HTR-8/SVneo (cell line): ENCODE measurements at regions not wholly inside any gene's neighbourhood (a gene's known extent, or its start where the extent isn't known, plus 50 kb on each side); places are given as distances from the start of the nearest gene placed in this dataset.
"Not testable (repeated sequence)": the region's sequence is repeated elsewhere in the genome, so short reads cannot be mapped to it uniquely, and the experiment has no call there.

Source experiments
- DNase-seq: peaks from one replicate; pipeline ENCODE4 v3.0.0; 2011; ENCODE audit warnings: low spot score, mixed read lengths; ENCODE audit not compliant: insufficient read length
- FAIRE-seq: peaks from 2 replicates; lab custom pipeline; 2011; peaks lifted over from hg19 to GRCh38; lab: Jason Lieb, UNC

DNA sequence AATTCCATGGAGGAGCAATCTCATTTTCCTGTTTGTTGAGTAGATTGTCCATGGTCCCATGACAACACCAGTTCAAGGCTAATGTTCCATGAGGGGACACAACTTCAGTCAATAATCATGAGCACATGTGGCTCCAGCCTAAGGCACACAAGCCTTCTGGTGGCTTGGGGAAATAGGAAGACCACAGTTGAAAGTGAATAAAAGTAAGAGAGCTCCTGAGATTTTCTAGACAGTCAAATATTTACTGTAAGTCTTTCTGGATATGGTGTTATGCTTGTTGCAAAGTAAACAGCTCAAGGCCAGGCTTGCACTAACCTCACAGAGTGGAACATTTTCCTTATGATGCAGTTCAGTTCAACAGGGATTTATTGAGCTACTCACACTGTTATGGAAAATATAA lies 206.9 kb upstream of the SLC38A2 start:
- FAIRE-seq (no peak), DNase-seq (no peak)

- FAIRE-seq, result no peak
- no peak for DNase-seq
Observed at GRCh38 chr12:46578190-46578982, 205.8 kb upstream of the SLC38A2 start.

- DNase-seq, result no peak
- FAIRE-seq, result no peak
Observed at GRCh38 chr12:46577063-46577776, 204.6 kb upstream of the SLC38A2 start.

- DNase-seq (no peak), FAIRE-seq (no peak)
Observed at GRCh38 chr12:46574847-46575246, 202.3 kb upstream of the SLC38A2 start.

DNA sequence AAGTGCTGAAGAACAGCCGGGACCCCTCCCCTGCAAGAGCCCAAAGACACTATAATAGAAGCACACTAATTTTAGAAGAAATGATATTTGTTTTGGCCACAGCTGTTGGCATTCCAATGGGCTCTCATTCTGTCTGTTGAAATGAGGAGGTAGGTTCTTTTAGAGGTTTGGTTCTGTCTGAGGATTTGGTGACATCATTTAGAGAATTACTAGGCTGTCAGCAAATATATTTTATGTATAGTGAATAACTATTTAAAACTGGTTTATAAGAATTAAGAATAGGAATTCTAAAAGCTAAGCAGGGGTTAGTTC lies 200.7 kb upstream of the SLC38A2 start:
- FAIRE-seq (no peak), DNase-seq (no peak)

DNA sequence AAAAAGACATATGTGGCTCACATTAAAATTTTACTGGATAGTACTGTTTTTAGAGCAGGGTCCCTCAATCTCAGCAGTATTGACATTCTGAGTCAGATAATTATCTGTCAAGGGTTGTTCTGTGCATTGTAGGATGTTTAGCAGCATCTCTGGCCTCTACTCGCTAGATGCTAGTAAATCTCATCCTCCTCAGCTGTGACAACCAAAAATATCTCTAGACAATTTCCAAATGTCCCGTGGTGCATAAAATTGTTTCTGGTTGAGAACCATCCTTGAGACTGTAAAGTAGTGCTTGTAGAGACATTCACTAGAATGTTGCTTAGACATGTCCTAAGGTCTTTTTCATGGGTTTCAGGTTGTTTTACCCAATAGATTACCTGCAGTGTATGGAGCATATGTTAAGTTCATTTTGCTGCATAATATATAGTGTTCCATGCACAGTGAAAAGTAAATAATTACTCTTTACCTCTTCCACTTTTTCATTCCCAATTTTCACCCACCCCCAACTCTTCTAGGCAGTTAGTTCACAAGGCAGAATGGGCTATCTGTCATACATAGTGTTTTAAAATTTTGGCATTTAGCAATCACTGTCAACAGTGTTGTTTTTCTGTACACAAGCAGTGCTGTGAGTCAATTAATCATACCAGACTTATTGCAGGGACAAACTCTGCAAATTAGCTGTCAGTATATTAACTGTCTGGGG lies 200.2 kb upstream of the SLC38A2 start:
- DNase-seq, result no peak
- FAIRE-seq, result no peak

GRCh38 chr12:46571608-46572007 lies 199.0 kb upstream of the SLC38A2 start:
- DNase-seq, result no peak
- no peak for FAIRE-seq

GRCh38 chr12:46569826-46570439 lies 197.4 kb upstream of the SLC38A2 start:
- DNase-seq (no peak), FAIRE-seq (no peak)

DNA sequence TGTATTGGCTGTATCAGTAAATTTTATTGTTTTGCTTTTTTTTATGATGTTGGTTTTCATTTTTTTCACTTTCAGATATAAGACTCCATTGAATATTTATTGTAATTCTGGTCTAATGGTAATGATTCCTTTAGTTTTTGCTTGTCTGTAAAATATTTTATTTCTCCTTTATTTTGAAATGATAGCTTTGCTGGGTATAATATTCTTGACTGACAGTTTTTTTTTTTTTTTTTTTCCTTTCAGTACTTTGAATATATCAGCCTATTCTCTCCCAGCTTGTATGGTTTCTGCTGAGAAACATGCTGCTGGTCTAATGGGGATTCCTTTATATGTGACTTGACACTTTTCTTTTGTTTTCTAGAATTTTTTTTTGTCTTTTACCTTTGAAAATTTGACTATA lies 195.1 kb upstream of the SLC38A2 start:
- FAIRE-seq, result no peak
- DNase-seq, result no peak

GRCh38 chr12:46562625-46563225 lies 190.2 kb upstream of the SLC38A2 start:
- DNase-seq (no peak), FAIRE-seq (peak; percentile 36)

- FAIRE-seq, result peak; percentile 9
- not testable (repeated sequence) for DNase-seq
Observed at GRCh38 chr12:46561769-46562624, 189.4 kb upstream of the SLC38A2 start.

- FAIRE-seq, result no peak
- no peak for DNase-seq
Observed at GRCh38 chr12:46560874-46561273, 188.3 kb upstream of the SLC38A2 start.

GRCh38 chr12:46560089-46560488 lies 187.5 kb upstream of the SLC38A2 start:
- FAIRE-seq (no peak), DNase-seq (no peak)

DNA sequence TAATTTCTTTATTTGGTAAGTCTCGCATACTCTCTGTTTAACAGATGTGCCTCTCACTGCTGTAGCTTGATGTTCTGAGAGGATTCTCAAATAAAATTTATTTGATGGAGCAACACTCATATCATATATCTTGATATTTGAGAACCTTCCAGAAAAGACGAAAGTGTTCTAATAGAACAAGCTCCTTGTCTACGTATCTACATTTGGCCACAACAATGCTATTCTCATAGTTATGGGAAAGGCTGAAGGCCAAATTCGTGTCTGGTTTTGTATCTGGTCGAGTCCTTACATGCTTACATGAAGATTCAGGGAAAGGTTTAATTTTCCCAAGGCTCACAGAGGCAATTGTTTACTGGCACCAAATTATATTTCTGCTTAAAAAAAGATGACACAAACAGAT lies 186.7 kb upstream of the SLC38A2 start:
- FAIRE-seq (no peak), DNase-seq (no peak)

GRCh38 chr12:46558677-46559076 lies 186.1 kb upstream of the SLC38A2 start:
- FAIRE-seq, result no peak
- no peak for DNase-seq

GRCh38 chr12:46557539-46558373 lies 185.2 kb upstream of the SLC38A2 start:
- FAIRE-seq, result no peak
- DNase-seq, result no peak

DNA sequence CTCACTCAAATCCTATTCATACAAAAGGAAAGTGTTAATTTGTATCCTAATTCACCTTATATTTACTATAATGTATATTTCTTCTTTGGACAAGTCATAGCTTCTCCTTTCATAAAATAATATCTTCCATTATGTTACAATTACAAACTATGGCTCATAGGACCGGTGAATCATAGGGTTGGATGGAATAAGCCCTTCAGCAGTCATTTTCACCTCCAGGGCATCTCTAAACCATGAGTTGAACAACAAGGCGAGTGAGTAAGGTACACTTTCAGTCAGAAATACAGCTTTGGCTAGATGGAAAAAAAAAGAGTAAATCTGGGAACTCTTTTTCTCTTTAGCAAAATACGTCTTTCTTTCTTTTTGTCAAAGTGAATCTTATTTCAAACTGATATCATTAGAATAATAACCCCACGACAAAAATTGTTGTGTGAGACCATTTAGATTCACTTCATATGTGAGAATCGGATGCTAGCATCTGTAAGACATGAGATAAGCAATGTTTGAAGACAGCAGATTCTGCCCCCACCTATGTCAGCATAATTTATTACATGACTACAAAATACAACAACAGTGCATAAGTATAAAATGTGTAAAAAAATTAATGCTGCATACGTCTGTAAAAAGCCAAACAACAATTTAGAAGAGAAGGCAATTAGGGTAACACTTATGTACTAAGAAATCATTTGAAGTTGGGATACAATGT lies 184.4 kb upstream of the SLC38A2 start:
- FAIRE-seq, result no peak

DNA sequence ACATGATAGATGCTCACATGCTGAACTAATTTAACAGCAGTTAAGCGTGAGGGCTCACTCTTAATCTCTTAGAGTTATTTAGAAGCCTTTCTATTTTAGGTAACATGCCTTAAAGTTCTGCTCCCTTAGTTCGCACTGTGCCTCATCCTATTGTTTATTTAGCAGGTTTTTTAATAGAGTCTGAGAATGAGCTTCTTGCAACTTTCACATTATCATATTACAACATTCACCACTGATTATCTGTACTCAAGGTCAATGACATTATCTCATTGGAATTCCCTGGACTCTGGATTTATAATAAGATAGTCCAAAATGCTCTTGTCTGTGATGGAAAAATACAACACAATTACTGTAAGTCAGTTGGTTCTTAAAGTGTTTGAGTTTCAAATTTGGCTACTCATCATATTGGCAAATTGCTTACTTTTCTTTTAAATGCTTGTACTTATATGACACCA lies 183.6 kb upstream of the SLC38A2 start:
- no peak for DNase-seq
- FAIRE-seq, result no peak

More for the DNA sequence above, 184.4 kb upstream of the SLC38A2 start:
- no peak for DNase-seq
